ENCODE measurements at regions not wholly inside any gene's neighbourhood (a gene's known extent, or its start where the extent isn't known, plus 50 kb on each side); places are given as distances from the start of the nearest gene placed in this dataset.

DNA sequence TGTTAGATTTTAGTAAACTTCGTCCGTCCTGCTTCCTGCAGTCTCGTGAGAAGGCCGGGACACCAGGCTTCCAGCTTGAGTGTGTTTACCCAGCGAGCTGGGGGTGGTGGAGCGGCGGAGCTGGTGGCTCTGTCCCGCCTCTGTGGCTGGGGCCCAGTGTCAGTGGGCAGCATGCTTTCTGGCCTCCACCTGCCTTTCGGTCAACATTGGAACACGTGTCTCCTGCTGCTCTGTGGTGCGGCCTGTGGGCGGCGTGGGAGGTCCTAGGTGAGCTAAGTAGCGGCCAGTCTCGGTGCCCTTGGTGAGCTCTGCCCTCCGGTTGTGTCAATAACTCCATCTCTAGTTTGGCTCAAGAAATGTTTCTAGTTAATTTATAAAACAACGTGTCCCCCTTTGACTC is 125.9 kb downstream of the GADD45G start:
- TF ChIP-seq, protein P1, sequence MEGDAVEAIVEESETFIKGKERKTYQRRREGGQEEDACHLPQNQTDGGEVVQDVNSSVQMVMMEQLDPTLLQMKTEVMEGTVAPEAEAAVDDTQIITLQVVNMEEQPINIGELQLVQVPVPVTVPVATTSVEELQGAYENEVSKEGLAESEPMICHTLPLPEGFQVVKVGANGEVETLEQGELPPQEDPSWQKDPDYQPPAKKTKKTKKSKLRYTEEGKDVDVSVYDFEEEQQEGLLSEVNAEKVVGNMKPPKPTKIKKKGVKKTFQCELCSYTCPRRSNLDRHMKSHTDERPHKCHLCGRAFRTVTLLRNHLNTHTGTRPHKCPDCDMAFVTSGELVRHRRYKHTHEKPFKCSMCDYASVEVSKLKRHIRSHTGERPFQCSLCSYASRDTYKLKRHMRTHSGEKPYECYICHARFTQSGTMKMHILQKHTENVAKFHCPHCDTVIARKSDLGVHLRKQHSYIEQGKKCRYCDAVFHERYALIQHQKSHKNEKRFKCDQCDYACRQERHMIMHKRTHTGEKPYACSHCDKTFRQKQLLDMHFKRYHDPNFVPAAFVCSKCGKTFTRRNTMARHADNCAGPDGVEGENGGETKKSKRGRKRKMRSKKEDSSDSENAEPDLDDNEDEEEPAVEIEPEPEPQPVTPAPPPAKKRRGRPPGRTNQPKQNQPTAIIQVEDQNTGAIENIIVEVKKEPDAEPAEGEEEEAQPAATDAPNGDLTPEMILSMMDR (IDR thresholded peaks at IDR 0.05; ENCODE audit: low read depth, low read length) = no peak
- DNase-seq (ENCODE audit: low read depth, low spot score) = no peak
- CTCF ChIA-PET = no interaction called here
- Histone ChIP-seq H3K27ac (ENCODE audit: low read depth, low read length) (no peak overlapping the region), H3K27me3 (ENCODE audit: control insufficient read depth, insufficient read depth, low read length) (no peaks in the 10 kb centered on the region), H3K4me3 (ENCODE audit: low read depth, low read length) (no peak overlapping the region), H3K9me3 (ENCODE audit: control insufficient read depth, insufficient read depth, low read length) (no peaks in the 10 kb centered on the region)
- POLR2A ChIA-PET = no interaction called here

DNA sequence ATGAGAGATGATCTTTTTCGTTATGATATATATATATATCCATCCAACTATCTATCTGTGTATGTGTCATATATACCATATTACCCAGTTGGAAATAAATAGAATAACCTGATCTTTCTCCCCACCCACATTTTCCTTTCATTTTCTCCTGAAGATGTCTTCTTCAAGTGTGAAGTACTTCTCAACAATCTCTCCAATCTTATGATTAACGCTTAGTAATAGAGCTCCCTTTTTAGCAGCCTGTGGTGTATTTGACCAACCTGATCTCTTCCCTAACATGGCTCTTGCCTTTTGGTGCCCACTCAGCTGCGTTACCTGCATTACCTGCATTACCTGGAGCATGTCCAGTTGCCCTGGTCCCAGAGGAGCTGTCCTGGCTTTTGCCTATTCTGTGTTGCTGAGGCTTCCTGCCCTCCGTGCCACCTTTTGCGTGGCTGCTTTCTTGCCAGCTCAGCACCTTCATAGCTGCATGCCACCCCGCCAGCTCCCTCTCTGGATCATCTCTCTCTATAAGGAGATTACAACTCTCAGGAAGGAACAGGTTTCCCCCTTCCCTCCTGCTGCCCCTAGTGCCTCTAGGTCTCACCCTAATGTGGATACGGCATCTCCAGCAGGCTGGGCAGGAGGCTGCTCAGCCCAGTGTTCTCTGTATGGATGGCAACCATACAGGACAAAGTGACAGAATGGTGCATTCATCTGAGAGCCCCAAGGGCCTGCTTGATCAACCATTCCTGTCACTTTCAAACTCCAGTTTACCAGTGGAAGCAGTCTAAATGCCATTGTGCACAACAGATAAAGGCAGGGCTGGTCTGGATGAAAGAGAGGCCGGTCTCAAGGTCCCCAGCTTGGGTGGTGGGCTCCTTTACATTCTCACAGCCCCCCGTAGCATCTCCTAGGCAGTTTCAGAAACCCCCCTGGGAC is 126.7 kb downstream of the GADD45G start:
- no peaks in the 10 kb centered on the region for H3K27me3 ChIP-seq (ENCODE audit: control insufficient read depth, insufficient read depth, low read length)
- no peaks in the 10 kb centered on the region for H3K9me3 ChIP-seq (ENCODE audit: control insufficient read depth, insufficient read depth, low read length)
- CTCF ChIA-PET = no interaction called here
- POLR2A ChIA-PET = no interaction called here
- TF ChIP-seq, protein P1 (IDR thresholded peaks at IDR 0.05; ENCODE audit: low read depth, low read length) = no peak
- no peak for DNase-seq (ENCODE audit: low read depth, low spot score)
- no peak overlapping the region for H3K4me3 ChIP-seq (ENCODE audit: low read depth, low read length)
- H3K27ac ChIP-seq (ENCODE audit: low read depth, low read length) = no peak overlapping the region

DNA sequence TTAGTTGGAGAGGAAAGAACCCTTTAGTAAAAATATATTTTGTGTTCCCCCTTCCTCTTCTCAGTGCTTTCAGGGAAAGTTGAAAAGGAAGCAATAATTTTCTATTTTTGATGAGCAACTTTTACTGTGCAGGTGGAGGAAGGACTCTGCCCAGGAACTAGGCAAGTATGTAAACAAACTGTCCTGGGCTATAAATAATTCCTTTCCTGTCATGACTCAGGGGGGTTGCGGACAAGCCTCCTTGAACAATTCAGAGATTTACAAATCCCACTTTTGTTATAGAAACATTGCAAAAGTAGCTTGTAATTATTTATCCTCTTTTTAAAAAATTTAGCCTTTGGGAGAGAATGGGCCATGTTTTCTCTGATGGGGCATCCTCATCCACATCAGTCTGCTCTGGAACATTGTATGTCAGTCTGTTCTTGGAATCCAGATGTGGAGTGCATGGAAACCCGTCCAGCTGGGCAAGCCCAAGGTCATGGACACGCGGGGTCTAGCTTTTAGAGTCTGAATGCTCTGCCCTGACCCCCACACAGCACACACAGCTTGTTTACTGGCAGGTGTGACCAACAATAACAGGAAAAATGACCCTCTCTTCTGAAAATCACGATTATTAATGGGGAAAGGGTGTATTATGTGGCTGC is 127.6 kb downstream of the GADD45G start:
- DNase-seq (ENCODE audit: low read depth, low spot score) = no peak
- Histone ChIP-seq H3K9me3 (ENCODE audit: control insufficient read depth, insufficient read depth, low read length) (no peaks in the 10 kb centered on the region), H3K27me3 (ENCODE audit: control insufficient read depth, insufficient read depth, low read length) (no peaks in the 10 kb centered on the region), H3K27ac (ENCODE audit: low read depth, low read length) (no peak overlapping the region), H3K4me3 (ENCODE audit: low read depth, low read length) (no peak overlapping the region)
- TF ChIP-seq, protein P1 (IDR thresholded peaks at IDR 0.05; ENCODE audit: low read depth, low read length) = no peak
- CTCF ChIA-PET = no interaction called here
- POLR2A ChIA-PET = no interaction called here

DNA sequence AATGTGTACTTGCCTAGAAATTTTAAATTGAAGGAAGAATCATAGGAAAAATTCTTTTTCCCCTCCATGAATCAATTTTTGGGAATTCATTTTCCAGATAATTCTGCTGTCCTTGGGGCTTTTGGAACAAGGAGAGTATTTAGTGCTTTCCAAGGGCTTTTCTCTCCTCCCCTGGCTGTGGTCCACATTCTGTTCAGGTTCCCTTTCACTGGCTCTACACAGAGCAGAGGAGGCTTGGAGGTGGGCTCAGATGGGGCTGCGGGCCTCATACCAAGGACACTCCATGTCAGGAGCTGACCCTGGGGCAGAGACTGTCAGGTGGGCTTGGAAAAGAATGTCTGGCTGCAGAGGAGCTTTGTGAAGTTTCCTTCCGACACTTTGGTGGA is 128.1 kb downstream of the GADD45G start:
- DNase-seq (ENCODE audit: low read depth, low spot score) = no peak
- Histone ChIP-seq H3K9me3 (ENCODE audit: control insufficient read depth, insufficient read depth, low read length) (no peaks in the 10 kb centered on the region), H3K4me3 (ENCODE audit: low read depth, low read length) (no peak overlapping the region), H3K27me3 (ENCODE audit: control insufficient read depth, insufficient read depth, low read length) (no peaks in the 10 kb centered on the region), H3K27ac (ENCODE audit: low read depth, low read length) (no peak overlapping the region)
- CTCF ChIA-PET = no interaction called here
- TF ChIP-seq, protein P1 (IDR thresholded peaks at IDR 0.05; ENCODE audit: low read depth, low read length) = no peak
- POLR2A ChIA-PET = no interaction called here

DNA sequence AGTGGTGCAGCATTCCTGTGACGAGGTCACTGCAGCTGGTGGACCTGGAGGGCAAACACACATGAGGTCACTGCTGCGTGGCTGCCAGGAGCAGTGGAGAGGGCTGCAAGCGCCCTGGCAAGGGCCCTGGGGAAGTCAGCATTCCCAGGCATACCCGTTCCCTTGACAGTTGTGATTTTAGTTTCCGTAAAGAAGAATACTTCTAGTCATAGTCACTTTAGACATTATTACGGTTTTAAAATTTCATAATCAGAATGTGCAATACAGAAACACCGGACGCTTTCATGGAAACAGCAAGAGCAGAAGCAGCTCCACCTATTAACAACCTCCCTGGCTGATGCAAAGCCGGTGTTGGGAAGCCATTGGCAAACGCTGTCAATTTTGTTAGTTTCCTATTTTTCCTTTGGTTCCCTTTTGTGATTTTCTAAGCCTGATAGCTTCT is 129.8 kb downstream of the GADD45G start:
- CTCF ChIA-PET = no interaction called here
- no peaks in the 10 kb centered on the region for H3K9me3 ChIP-seq (ENCODE audit: control insufficient read depth, insufficient read depth, low read length)
- no peak overlapping the region for H3K4me3 ChIP-seq (ENCODE audit: low read depth, low read length)
- no peaks in the 10 kb centered on the region for H3K27me3 ChIP-seq (ENCODE audit: control insufficient read depth, insufficient read depth, low read length)
- no peak overlapping the region for H3K27ac ChIP-seq (ENCODE audit: low read depth, low read length)
- POLR2A ChIA-PET = no interaction called here
- DNase-seq (ENCODE audit: low read depth, low spot score) = no peak
- TF ChIP-seq, protein P1 (IDR thresholded peaks at IDR 0.05; ENCODE audit: low read depth, low read length) = no peak

Measured in AG04450 (cell line).